ENCODE measurements at regions not wholly inside any gene's neighbourhood (a gene's known extent, or its start where the extent isn't known, plus 50 kb on each side); places are given as distances from the start of the nearest gene placed in this dataset.

DNA sequence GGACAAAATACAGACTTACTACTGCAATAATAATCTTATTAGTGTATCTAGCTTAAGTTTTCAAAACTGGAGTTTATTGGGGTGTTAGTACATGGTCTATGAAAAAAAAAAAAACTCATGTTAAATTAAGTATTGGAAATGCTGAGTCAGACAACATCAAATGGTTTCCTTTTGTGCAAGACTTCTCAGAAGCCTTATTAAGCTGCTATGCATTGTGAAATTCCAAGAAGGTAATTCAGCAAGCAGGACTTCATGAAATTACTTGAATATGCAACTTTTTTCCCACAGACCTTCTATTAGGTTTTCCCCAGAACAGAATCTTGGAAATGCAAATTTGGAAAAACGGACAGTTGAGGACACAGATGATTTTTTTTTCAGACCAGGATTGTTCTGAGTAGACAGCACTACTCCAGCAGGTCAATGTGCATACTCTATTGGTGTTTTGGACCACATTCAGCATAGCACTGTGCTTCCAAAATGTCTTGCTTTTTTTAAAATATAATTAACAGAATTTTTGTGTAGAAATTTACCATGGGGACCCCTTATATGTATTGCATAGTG, 568.8 kb upstream of the TENM3 start:
- TF ChIP-seq, protein P1, sequence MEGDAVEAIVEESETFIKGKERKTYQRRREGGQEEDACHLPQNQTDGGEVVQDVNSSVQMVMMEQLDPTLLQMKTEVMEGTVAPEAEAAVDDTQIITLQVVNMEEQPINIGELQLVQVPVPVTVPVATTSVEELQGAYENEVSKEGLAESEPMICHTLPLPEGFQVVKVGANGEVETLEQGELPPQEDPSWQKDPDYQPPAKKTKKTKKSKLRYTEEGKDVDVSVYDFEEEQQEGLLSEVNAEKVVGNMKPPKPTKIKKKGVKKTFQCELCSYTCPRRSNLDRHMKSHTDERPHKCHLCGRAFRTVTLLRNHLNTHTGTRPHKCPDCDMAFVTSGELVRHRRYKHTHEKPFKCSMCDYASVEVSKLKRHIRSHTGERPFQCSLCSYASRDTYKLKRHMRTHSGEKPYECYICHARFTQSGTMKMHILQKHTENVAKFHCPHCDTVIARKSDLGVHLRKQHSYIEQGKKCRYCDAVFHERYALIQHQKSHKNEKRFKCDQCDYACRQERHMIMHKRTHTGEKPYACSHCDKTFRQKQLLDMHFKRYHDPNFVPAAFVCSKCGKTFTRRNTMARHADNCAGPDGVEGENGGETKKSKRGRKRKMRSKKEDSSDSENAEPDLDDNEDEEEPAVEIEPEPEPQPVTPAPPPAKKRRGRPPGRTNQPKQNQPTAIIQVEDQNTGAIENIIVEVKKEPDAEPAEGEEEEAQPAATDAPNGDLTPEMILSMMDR (conservative IDR thresholded peaks at IDR 0.05; ENCODE audit: low read depth, low read length): no peak
- TF ChIP-seq EZH2 (IDR thresholded peaks at IDR 0.05; ENCODE audit: borderline replicate concordance, low read depth, low read length, poor library complexity, severe bottlenecking): no peak
